Gastroesophageal sphincter (tissue), 3 donors: ENCODE measurements at regions not wholly inside any gene's neighbourhood (a gene's known extent, or its start where the extent isn't known, plus 50 kb on each side); places are given as distances from the start of the nearest gene placed in this dataset.

ENCODE experiments used
- EP300 ChIP-seq: sonication (generic); formaldehyde crosslinking; IDR thresholded peaks from one replicate; pipeline ENCODE4 v1.6.1; 2017; ENCODE audit warnings: antibody characterized with exemption, mild to moderate bottlenecking
- POLR2A ChIP-seq, 2 donors: fragments of 450-650 bp; IDR thresholded peaks; one replicate each; pipeline ENCODE4 v1.6.1; 2017; ENCODE audit warnings: antibody characterized with exemption in 2 of 2, mild to moderate bottlenecking in 2 of 2, moderate library complexity in 1 of 2
- POLR2AphosphoS5 ChIP-seq: sonication (generic); formaldehyde crosslinking; IDR thresholded peaks from one replicate; pipeline ENCODE4 v1.6.1; 2017; ENCODE audit warnings: antibody characterized with exemption
- TF ChIP-seq, protein P1 (sequence below), 4 experiments: fragments of 200-600 bp in 2 of 4; fragments of 450-650 bp in 2 of 4; sonication (generic) in 1 of 4; IDR thresholded peaks; one replicate each; pipeline ENCODE4 v1.5.1; 2017 to 2019; ENCODE audit warnings: antibody characterized with exemption in 4 of 4, mild to moderate bottlenecking in 2 of 4, moderate library complexity in 2 of 4

DNA sequence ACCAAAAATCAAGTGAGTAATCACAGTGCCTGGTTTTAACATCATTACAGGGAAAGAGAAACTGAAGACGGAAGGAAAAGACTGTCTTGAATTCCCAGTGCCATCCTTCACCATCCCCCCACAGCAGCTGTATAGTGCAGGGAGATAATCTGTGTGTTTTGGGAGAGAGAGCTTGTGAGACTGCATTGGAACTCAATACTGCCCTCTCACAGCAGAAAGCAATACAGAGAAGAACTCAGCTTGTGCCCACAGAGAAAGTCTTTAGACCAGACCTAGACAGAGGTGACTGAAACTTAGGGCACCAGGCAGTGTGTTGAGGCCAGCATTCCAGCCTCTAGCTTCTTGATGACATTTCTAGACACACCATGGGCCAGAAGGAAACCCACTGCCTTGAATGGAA is 754.7 kb upstream of the CDH6 start:
- TF ChIP-seq, protein P1, sequence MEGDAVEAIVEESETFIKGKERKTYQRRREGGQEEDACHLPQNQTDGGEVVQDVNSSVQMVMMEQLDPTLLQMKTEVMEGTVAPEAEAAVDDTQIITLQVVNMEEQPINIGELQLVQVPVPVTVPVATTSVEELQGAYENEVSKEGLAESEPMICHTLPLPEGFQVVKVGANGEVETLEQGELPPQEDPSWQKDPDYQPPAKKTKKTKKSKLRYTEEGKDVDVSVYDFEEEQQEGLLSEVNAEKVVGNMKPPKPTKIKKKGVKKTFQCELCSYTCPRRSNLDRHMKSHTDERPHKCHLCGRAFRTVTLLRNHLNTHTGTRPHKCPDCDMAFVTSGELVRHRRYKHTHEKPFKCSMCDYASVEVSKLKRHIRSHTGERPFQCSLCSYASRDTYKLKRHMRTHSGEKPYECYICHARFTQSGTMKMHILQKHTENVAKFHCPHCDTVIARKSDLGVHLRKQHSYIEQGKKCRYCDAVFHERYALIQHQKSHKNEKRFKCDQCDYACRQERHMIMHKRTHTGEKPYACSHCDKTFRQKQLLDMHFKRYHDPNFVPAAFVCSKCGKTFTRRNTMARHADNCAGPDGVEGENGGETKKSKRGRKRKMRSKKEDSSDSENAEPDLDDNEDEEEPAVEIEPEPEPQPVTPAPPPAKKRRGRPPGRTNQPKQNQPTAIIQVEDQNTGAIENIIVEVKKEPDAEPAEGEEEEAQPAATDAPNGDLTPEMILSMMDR (IDR thresholded peaks at IDR 0.05) = no peak
- no peak for TF ChIP-seq POLR2AphosphoS5
- no peak for TF ChIP-seq POLR2A (IDR thresholded peaks at IDR 0.05)
- TF ChIP-seq EP300 = no peak
